Tibial nerve (tissue), 4 donors: ENCODE measurements at regions not wholly inside any gene's neighbourhood (a gene's known extent, or its start where the extent isn't known, plus 50 kb on each side); places are given as distances from the start of the nearest gene placed in this dataset.

ENCODE experiments used
- CTCF ChIP-seq, 5 experiments: fragments of 200-600 bp in 3 of 5; fragments of 450-650 bp in 2 of 5; sonication (generic) in 3 of 5; IDR thresholded peaks; one replicate each; pipeline ENCODE4 v1.5.1; 2016 to 2019; ENCODE audit warnings: antibody characterized with exemption in 5 of 5, mild to moderate bottlenecking in 3 of 5, moderate library complexity in 2 of 5
- EP300 ChIP-seq, 2 donors: sonication (generic); formaldehyde crosslinking; IDR thresholded peaks; one replicate each; pipeline ENCODE4 v1.6.1; 2017; ENCODE audit warnings: antibody characterized with exemption in 2 of 2, mild to moderate bottlenecking in 1 of 2

GRCh38 chrX:151825925-151826485 lies 86.7 kb upstream of the MAGEA4 start:
- TF ChIP-seq CTCF (IDR thresholded peaks at IDR 0.05) (no peak), EP300 (IDR thresholded peaks at IDR 0.05) (peak in 1 of 2 donors; percentile 23)
